IMR-90 (cell line): ENCODE measurements at regions not wholly inside any gene's neighbourhood (a gene's known extent, or its start where the extent isn't known, plus 50 kb on each side); places are given as distances from the start of the nearest gene placed in this dataset.

Source experiments
- CEBPB ChIP-seq: IDR thresholded peaks from 2 replicates; pipeline ENCODE4 v1.6.1; 2012; ENCODE audit warnings: low read depth, low read length, improper control_type of control experiment
- CHD1 ChIP-seq: IDR thresholded peaks from 2 replicates; pipeline ENCODE4 v1.6.1; 2012; ENCODE audit warnings: low read depth, low read length, improper control_type of control experiment
- CTCF ChIP-seq: conservative IDR thresholded peaks from 2 replicates; pipeline ENCODE4 v1.5.1; 2012; ENCODE audit warnings: mild to moderate bottlenecking, low read depth, low read length, improper control_type of control experiment
- ELK1 ChIP-seq: fragments of 150-350 bp; IDR thresholded peaks from 2 replicates; pipeline ENCODE4 v1.6.1; 2016; ENCODE audit warnings: low read depth, mild to moderate bottlenecking, low read length, moderate library complexity, borderline replicate concordance
- MAFK ChIP-seq: IDR thresholded peaks from 2 replicates; pipeline ENCODE4 v1.6.1; 2012; ENCODE audit warnings: low read depth, low read length, improper control_type of control experiment
- MAZ ChIP-seq: IDR thresholded peaks from 2 replicates; pipeline ENCODE4 v1.6.1; 2012; ENCODE audit warnings: low read depth, mild to moderate bottlenecking, low read length, improper control_type of control experiment, moderate library complexity, borderline replicate concordance
- MXI1 ChIP-seq: IDR thresholded peaks from 2 replicates; pipeline ENCODE4 v1.6.1; 2012; ENCODE audit warnings: low read depth, mild to moderate bottlenecking, low read length, moderate library complexity, borderline replicate concordance
- NFE2L2 ChIP-seq: fragments of 150-350 bp; IDR thresholded peaks from 2 replicates; pipeline ENCODE4 v1.6.1; 2016; ENCODE audit warnings: low read depth, mild to moderate bottlenecking, low read length
- POLR2A ChIP-seq: IDR thresholded peaks from 2 replicates; pipeline ENCODE4 v1.6.1; 2012; ENCODE audit warnings: mild to moderate bottlenecking, low read depth, low read length
- RAD21 ChIP-seq: IDR thresholded peaks from 2 replicates; pipeline ENCODE4 v1.6.1; 2012; ENCODE audit warnings: low read length, improper control_type of control experiment
- RCOR1 ChIP-seq: IDR thresholded peaks from 2 replicates; pipeline ENCODE4 v1.6.1; 2012; ENCODE audit warnings: mild to moderate bottlenecking, low read length, improper control_type of control experiment; ENCODE audit not compliant: insufficient replicate concordance
- RFX5 ChIP-seq: IDR thresholded peaks from 2 replicates; pipeline ENCODE4 v1.8.0; 2012; ENCODE audit warnings: low read depth, mild to moderate bottlenecking, low read length, moderate library complexity
- SMC3 ChIP-seq: fragments of 150-350 bp; IDR thresholded peaks from 2 replicates; pipeline ENCODE4 v1.6.1; 2016; ENCODE audit warnings: low read depth, mild to moderate bottlenecking, antibody characterized with exemption, low read length, moderate library complexity
- USF2 ChIP-seq: fragments of 150-350 bp; IDR thresholded peaks from 2 replicates; pipeline ENCODE4 v1.6.1; 2017; ENCODE audit warnings: mild to moderate bottlenecking, antibody characterized with exemption, low read length, low read depth

GRCh38 chr6:154917941-154918340 is 77.2 kb upstream of the TIAM2 start:
- TF ChIP-seq CTCF (no peak), RFX5 (no peak), CEBPB (no peak), MAFK (no peak), MAZ (no peak), POLR2A (no peak), CHD1 (no peak), RCOR1 (no peak), RAD21 (no peak), ELK1 (no peak), MXI1 (no peak), NFE2L2 (no peak), SMC3 (no peak), USF2 (no peak)
